HepG2 (cell line): ENCODE measurements at regions not wholly inside any gene's neighbourhood (a gene's known extent, or its start where the extent isn't known, plus 50 kb on each side); places are given as distances from the start of the nearest gene placed in this dataset.

Experiments
- ASH2L ChIP-seq: fragments of 300-600, 200-600 bp; sonication (generic); IDR thresholded peaks from 2 replicates; pipeline ENCODE4 v1.7.0; 2017; ENCODE audit warnings: low read depth, mild to moderate bottlenecking, moderate library complexity, mixed read lengths, low read length; ENCODE audit not compliant: insufficient read length
- EEA1 ChIP-seq: sonication (generic); formaldehyde crosslinking; IDR thresholded peaks from 2 replicates; pipeline ENCODE4 v1.5.1; 2020; ENCODE audit warnings: mild to moderate bottlenecking, missing genetic modification reagents, borderline replicate concordance
- HMG20B ChIP-seq: conservative IDR thresholded peaks from 2 replicates; pipeline ENCODE4 v1.6.1; 2016; ENCODE audit warnings: missing genetic modification reagents, missing compliant biosample characterization
- NFYC ChIP-seq: IDR thresholded peaks from 2 replicates; pipeline ENCODE4 v1.6.1; 2016; ENCODE audit warnings: missing genetic modification reagents, missing compliant biosample characterization
- NONO ChIP-seq, 2 experiments: fragments of 450-650 bp in 1 of 2; sonication (generic) in 1 of 2; formaldehyde crosslinking in 1 of 2; IDR thresholded peaks in 1 of 2; conservative IDR thresholded peaks in 1 of 2; 2 replicates each; pipeline versions ENCODE4 v1.6.1 to v1.8.0; 2017 to 2022; ENCODE audit warnings: mild to moderate bottlenecking in 1 of 2, missing genetic modification reagents in 1 of 2, moderate library complexity in 1 of 2
- RBAK ChIP-seq: sonication (generic); formaldehyde crosslinking; IDR thresholded peaks from 2 replicates; pipeline ENCODE4 v1.5.1; 2020; ENCODE audit warnings: mild to moderate bottlenecking, missing genetic modification reagents
- SMAD3 ChIP-seq: sonication (generic); formaldehyde crosslinking; IDR thresholded peaks from 2 replicates; pipeline ENCODE4 v1.4.0; 2020; ENCODE audit warnings: missing genetic modification reagents
- ZFP41 ChIP-seq: sonication (generic); formaldehyde crosslinking; IDR thresholded peaks from 2 replicates; pipeline ENCODE4 v1.4.0; 2020; ENCODE audit warnings: mild to moderate bottlenecking, missing genetic modification reagents, borderline replicate concordance
- ZNF317 ChIP-seq: sonication (generic); formaldehyde crosslinking; IDR thresholded peaks from 2 replicates; pipeline ENCODE4 v1.5.0; 2020; ENCODE audit warnings: mild to moderate bottlenecking, missing genetic modification reagents
- ZNF615 ChIP-seq: sonication (generic); formaldehyde crosslinking; IDR thresholded peaks from 2 replicates; pipeline ENCODE4 v1.5.0; 2020; ENCODE audit warnings: mild to moderate bottlenecking, missing genetic modification reagents, borderline replicate concordance
- TF ChIP-seq, protein P1 (sequence below): sonication (generic); formaldehyde crosslinking; IDR thresholded peaks from 2 replicates; pipeline ENCODE4 v1.8.0; 2022; ENCODE audit warnings: missing genetic modification reagents, mild to moderate bottlenecking, borderline replicate concordance
- TF ChIP-seq, protein P2 (sequence below): IDR thresholded peaks from 2 replicates; pipeline ENCODE4 v1.6.1; 2018; ENCODE audit warnings: missing genetic modification reagents, mild to moderate bottlenecking, missing compliant biosample characterization
- TF ChIP-seq, protein P3 (sequence below): IDR thresholded peaks from 2 replicates; pipeline ENCODE4 v1.6.1; 2016
- TF ChIP-seq, protein P4 (sequence below): sonication (generic); formaldehyde crosslinking; IDR thresholded peaks from 2 replicates; pipeline ENCODE4 v1.4.0; 2020; ENCODE audit warnings: missing genetic modification reagents
- TF ChIP-seq, protein P5 (sequence below): sonication (generic); formaldehyde crosslinking; IDR thresholded peaks from 2 replicates; pipeline ENCODE4 v1.5.1; 2020; ENCODE audit warnings: mild to moderate bottlenecking, missing genetic modification reagents, borderline replicate concordance
- TF ChIP-seq, protein P6 (sequence below): sonication (generic); formaldehyde crosslinking; IDR thresholded peaks from 2 replicates; pipeline ENCODE4 v1.4.0; 2020; ENCODE audit warnings: missing genetic modification reagents, borderline replicate concordance
- TF ChIP-seq, protein P7 (sequence below): sonication (generic); formaldehyde crosslinking; IDR thresholded peaks from 2 replicates; pipeline ENCODE4 v1.4.0; 2020; ENCODE audit warnings: mild to moderate bottlenecking, missing genetic modification reagents

DNA sequence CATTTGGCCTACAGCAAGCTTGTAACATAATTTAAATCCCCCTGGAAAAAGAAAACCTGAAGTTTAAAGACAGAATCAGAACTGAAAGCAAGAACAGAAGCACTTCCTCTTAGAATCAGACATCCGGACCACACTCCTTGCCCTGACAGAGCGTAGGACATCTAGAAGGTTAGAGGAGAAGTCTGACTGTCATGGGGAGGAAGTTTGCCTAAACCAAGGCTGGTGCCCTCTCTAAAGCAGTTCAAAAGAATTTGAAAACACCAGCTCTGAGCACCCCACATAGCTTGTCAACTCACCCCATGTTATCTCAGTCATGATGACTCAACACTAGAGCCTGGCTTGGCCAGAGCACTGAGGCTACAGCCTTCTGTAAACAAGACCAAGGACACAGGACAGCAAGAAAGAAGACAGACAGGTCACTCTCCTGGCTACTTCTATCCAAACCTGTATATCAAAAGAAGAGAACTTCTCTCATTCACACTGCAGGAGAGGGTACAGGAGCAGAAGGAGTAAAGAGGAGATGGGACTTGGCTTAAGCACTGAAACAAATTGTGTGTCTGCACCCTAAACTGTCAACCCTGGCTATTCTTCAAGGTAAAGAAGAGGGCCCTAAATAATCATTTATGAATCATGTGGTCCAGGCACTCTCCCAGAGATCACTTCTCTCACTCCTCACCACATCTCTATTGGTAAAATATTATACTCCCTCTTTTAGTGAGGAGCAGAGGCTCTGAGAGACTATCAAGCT lies 198.6 kb downstream of the MEMO1 start (continued):
- no peak for TF ChIP-seq RBAK (CRISPR knock-in tag)
- TF ChIP-seq ASH2L: no peak
- TF ChIP-seq NONO (IDR thresholded peaks at IDR 0.05): no peak
- TF ChIP-seq NONO (CRISPR knock-in tag; conservative IDR thresholded peaks at IDR 0.05): peak; percentile 50; the same call in 1 of the 2 replicates
- peak; percentile 59; the same call in 1 of the 2 replicates for TF ChIP-seq HMG20B (CRISPR knock-in tag)
- TF ChIP-seq, protein P1, sequence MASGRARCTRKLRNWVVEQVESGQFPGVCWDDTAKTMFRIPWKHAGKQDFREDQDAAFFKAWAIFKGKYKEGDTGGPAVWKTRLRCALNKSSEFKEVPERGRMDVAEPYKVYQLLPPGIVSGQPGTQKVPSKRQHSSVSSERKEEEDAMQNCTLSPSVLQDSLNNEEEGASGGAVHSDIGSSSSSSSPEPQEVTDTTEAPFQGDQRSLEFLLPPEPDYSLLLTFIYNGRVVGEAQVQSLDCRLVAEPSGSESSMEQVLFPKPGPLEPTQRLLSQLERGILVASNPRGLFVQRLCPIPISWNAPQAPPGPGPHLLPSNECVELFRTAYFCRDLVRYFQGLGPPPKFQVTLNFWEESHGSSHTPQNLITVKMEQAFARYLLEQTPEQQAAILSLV: no peak
- TF ChIP-seq, protein P2, sequence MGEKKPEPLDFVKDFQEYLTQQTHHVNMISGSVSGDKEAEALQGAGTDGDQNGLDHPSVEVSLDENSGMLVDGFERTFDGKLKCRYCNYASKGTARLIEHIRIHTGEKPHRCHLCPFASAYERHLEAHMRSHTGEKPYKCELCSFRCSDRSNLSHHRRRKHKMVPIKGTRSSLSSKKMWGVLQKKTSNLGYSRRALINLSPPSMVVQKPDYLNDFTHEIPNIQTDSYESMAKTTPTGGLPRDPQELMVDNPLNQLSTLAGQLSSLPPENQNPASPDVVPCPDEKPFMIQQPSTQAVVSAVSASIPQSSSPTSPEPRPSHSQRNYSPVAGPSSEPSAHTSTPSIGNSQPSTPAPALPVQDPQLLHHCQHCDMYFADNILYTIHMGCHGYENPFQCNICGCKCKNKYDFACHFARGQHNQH (CRISPR knock-in tag): peak; percentile 83; the same call in 1 of the 2 replicates
- TF ChIP-seq ZNF615 (CRISPR knock-in tag): no peak
- no peak for TF ChIP-seq EEA1
- peak; percentile 57 for TF ChIP-seq ZNF317 (CRISPR knock-in tag)
- TF ChIP-seq, protein P3, sequence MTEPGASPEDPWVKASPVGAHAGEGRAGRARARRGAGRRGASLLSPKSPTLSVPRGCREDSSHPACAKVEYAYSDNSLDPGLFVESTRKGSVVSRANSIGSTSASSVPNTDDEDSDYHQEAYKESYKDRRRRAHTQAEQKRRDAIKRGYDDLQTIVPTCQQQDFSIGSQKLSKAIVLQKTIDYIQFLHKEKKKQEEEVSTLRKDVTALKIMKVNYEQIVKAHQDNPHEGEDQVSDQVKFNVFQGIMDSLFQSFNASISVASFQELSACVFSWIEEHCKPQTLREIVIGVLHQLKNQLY (CRISPR knock-in tag): no peak
- TF ChIP-seq, protein P4, sequence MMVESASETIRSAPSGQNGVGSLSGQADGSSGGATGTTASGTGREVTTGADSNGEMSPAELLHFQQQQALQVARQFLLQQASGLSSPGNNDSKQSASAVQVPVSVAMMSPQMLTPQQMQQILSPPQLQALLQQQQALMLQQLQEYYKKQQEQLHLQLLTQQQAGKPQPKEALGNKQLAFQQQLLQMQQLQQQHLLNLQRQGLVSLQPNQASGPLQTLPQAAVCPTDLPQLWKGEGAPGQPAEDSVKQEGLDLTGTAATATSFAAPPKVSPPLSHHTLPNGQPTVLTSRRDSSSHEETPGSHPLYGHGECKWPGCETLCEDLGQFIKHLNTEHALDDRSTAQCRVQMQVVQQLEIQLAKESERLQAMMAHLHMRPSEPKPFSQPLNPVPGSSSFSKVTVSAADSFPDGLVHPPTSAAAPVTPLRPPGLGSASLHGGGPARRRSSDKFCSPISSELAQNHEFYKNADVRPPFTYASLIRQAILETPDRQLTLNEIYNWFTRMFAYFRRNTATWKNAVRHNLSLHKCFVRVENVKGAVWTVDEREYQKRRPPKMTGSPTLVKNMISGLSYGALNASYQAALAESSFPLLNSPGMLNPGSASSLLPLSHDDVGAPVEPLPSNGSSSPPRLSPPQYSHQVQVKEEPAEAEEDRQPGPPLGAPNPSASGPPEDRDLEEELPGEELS (CRISPR knock-in tag): peak; percentile 82
- TF ChIP-seq, protein P5, sequence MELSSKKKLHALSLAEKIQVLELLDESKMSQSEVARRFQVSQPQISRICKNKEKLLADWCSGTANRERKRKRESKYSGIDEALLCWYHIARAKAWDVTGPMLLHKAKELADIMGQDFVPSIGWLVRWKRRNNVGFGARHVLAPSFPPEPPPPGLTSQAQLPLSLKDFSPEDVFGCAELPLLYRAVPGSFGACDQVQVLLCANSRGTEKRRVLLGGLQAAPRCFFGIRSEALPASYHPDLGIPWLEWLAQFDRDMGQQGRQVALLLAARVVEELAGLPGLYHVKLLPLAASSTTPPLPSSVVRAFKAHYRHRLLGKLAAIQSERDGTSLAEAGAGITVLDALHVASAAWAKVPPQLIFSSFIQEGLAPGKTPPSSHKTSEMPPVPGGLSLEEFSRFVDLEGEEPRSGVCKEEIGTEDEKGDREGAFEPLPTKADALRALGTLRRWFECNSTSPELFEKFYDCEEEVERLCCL (CRISPR knock-in tag): no peak
- no peak for TF ChIP-seq ZFP41 (CRISPR knock-in tag)
- TF ChIP-seq, protein P6, sequence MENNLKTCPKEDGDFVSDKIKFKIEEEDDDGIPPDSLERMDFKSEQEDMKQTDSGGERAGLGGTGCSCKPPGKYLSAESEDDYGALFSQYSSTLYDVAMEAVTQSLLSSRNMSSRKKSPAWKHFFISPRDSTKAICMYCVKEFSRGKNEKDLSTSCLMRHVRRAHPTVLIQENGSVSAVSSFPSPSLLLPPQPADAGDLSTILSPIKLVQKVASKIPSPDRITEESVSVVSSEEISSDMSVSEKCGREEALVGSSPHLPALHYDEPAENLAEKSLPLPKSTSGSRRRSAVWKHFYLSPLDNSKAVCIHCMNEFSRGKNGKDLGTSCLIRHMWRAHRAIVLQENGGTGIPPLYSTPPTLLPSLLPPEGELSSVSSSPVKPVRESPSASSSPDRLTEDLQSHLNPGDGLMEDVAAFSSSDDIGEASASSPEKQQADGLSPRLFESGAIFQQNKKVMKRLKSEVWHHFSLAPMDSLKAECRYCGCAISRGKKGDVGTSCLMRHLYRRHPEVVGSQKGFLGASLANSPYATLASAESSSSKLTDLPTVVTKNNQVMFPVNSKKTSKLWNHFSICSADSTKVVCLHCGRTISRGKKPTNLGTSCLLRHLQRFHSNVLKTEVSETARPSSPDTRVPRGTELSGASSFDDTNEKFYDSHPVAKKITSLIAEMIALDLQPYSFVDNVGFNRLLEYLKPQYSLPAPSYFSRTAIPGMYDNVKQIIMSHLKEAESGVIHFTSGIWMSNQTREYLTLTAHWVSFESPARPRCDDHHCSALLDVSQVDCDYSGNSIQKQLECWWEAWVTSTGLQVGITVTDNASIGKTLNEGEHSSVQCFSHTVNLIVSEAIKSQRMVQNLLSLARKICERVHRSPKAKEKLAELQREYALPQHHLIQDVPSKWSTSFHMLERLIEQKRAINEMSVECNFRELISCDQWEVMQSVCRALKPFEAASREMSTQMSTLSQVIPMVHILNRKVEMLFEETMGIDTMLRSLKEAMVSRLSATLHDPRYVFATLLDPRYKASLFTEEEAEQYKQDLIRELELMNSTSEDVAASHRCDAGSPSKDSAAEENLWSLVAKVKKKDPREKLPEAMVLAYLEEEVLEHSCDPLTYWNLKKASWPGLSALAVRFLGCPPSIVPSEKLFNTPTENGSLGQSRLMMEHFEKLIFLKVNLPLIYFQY (CRISPR knock-in tag): 0 out of 2 replicates have a peak, but pooled peaks have one; percentile 47
- no peak for TF ChIP-seq NFYC (CRISPR knock-in tag)
- TF ChIP-seq, protein P7, sequence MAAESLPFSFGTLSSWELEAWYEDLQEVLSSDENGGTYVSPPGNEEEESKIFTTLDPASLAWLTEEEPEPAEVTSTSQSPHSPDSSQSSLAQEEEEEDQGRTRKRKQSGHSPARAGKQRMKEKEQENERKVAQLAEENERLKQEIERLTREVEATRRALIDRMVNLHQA: no peak
- TF ChIP-seq SMAD3: no peak; the same call in 1 of the 2 replicates
